ENCODE measurements at regions not wholly inside any gene's neighbourhood (a gene's known extent, or its start where the extent isn't known, plus 50 kb on each side); places are given as distances from the start of the nearest gene placed in this dataset.
"Not testable (repeated sequence)": the region's sequence is repeated elsewhere in the genome, so short reads cannot be mapped to it uniquely, and the experiment has no call there.

- TF ChIP-seq ZNF555 (tag by site-specific recombination; conservative IDR thresholded peaks at IDR 0.05); ZNF350 (tag by site-specific recombination; IDR thresholded peaks at IDR 0.05); CTCF (tag by site-specific recombination; IDR thresholded peaks at IDR 0.05); ZNF239 (tag by site-specific recombination; IDR thresholded peaks at IDR 0.05); INSM2 (tag by site-specific recombination; IDR thresholded peaks at IDR 0.05); ZNF747 (tag by site-specific recombination; IDR thresholded peaks at IDR 0.05); SETDB1 (IDR thresholded peaks at IDR 0.05; ENCODE audit: insufficient read length, low read length); ZNF394 (tag by site-specific recombination; IDR thresholded peaks at IDR 0.05; ENCODE audit: borderline replicate concordance): not testable (repeated sequence)
- TF ChIP-seq, protein P1, sequence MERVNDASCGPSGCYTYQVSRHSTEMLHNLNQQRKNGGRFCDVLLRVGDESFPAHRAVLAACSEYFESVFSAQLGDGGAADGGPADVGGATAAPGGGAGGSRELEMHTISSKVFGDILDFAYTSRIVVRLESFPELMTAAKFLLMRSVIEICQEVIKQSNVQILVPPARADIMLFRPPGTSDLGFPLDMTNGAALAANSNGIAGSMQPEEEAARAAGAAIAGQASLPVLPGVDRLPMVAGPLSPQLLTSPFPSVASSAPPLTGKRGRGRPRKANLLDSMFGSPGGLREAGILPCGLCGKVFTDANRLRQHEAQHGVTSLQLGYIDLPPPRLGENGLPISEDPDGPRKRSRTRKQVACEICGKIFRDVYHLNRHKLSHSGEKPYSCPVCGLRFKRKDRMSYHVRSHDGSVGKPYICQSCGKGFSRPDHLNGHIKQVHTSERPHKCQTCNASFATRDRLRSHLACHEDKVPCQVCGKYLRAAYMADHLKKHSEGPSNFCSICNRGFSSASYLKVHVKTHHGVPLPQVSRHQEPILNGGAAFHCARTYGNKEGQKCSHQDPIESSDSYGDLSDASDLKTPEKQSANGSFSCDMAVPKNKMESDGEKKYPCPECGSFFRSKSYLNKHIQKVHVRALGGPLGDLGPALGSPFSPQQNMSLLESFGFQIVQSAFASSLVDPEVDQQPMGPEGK (tag by site-specific recombination; IDR thresholded peaks at IDR 0.05) = not testable (repeated sequence)
- TF ChIP-seq, protein P2, sequence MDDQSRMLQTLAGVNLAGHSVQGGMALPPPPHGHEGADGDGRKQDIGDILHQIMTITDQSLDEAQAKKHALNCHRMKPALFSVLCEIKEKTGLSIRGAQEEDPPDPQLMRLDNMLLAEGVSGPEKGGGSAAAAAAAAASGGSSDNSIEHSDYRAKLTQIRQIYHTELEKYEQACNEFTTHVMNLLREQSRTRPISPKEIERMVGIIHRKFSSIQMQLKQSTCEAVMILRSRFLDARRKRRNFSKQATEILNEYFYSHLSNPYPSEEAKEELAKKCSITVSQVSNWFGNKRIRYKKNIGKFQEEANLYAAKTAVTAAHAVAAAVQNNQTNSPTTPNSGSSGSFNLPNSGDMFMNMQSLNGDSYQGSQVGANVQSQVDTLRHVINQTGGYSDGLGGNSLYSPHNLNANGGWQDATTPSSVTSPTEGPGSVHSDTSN (CRISPR knock-in tag; IDR thresholded peaks at IDR 0.05) = not testable (repeated sequence)
- TF ChIP-seq, protein P3, sequence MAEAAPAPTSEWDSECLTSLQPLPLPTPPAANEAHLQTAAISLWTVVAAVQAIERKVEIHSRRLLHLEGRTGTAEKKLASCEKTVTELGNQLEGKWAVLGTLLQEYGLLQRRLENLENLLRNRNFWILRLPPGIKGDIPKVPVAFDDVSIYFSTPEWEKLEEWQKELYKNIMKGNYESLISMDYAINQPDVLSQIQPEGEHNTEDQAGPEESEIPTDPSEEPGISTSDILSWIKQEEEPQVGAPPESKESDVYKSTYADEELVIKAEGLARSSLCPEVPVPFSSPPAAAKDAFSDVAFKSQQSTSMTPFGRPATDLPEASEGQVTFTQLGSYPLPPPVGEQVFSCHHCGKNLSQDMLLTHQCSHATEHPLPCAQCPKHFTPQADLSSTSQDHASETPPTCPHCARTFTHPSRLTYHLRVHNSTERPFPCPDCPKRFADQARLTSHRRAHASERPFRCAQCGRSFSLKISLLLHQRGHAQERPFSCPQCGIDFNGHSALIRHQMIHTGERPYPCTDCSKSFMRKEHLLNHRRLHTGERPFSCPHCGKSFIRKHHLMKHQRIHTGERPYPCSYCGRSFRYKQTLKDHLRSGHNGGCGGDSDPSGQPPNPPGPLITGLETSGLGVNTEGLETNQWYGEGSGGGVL (tag by site-specific recombination; IDR thresholded peaks at IDR 0.05) = not testable (repeated sequence)
- TF ChIP-seq, protein P4, sequence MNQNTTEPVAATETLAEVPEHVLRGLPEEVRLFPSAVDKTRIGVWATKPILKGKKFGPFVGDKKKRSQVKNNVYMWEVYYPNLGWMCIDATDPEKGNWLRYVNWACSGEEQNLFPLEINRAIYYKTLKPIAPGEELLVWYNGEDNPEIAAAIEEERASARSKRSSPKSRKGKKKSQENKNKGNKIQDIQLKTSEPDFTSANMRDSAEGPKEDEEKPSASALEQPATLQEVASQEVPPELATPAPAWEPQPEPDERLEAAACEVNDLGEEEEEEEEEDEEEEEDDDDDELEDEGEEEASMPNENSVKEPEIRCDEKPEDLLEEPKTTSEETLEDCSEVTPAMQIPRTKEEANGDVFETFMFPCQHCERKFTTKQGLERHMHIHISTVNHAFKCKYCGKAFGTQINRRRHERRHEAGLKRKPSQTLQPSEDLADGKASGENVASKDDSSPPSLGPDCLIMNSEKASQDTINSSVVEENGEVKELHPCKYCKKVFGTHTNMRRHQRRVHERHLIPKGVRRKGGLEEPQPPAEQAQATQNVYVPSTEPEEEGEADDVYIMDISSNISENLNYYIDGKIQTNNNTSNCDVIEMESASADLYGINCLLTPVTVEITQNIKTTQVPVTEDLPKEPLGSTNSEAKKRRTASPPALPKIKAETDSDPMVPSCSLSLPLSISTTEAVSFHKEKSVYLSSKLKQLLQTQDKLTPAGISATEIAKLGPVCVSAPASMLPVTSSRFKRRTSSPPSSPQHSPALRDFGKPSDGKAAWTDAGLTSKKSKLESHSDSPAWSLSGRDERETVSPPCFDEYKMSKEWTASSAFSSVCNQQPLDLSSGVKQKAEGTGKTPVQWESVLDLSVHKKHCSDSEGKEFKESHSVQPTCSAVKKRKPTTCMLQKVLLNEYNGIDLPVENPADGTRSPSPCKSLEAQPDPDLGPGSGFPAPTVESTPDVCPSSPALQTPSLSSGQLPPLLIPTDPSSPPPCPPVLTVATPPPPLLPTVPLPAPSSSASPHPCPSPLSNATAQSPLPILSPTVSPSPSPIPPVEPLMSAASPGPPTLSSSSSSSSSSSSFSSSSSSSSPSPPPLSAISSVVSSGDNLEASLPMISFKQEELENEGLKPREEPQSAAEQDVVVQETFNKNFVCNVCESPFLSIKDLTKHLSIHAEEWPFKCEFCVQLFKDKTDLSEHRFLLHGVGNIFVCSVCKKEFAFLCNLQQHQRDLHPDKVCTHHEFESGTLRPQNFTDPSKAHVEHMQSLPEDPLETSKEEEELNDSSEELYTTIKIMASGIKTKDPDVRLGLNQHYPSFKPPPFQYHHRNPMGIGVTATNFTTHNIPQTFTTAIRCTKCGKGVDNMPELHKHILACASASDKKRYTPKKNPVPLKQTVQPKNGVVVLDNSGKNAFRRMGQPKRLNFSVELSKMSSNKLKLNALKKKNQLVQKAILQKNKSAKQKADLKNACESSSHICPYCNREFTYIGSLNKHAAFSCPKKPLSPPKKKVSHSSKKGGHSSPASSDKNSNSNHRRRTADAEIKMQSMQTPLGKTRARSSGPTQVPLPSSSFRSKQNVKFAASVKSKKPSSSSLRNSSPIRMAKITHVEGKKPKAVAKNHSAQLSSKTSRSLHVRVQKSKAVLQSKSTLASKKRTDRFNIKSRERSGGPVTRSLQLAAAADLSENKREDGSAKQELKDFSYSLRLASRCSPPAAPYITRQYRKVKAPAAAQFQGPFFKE (tag by site-specific recombination; IDR thresholded peaks at IDR 0.05; ENCODE audit: borderline replicate concordance) = not testable (repeated sequence)
Observed at GRCh38 chr4:189586908-189587632, 353.6 kb upstream of the FRG1 start.
